ENCODE measurements at regions not wholly inside any gene's neighbourhood (a gene's known extent, or its start where the extent isn't known, plus 50 kb on each side); places are given as distances from the start of the nearest gene placed in this dataset.
"Not testable (repeated sequence)": the region's sequence is repeated elsewhere in the genome, so short reads cannot be mapped to it uniquely, and the experiment has no call there.

GRCh38 chr3:20716425-20716824, 530.4 kb upstream of the SGO1 start:
- H4K20me1 ChIP-seq (ENCODE audit: insufficient read depth); H2AFZ ChIP-seq (ENCODE audit: low read depth, low read length, poor library complexity, severe bottlenecking); H3K36me3 ChIP-seq (ENCODE audit: control insufficient read depth in 1 of 2, insufficient read depth in 2 of 2, low read length in 2 of 2); H3K79me2 ChIP-seq (ENCODE audit: insufficient read depth, low read length); H3K9ac ChIP-seq (ENCODE audit: low read length); DNase-seq (ENCODE audit: low read depth, low spot score); RAD21 ChIA-PET (ENCODE audit: low non-redundant PET in 1 of 2, low total read pairs in 2 of 2, uncharacterized antibody in 2 of 2, unreplicated experiment in 2 of 2); H3K4me3 ChIP-seq (replicated peaks in 1 of 2; ENCODE audit: low read depth in 1 of 2, low read length in 2 of 2); H3K27ac ChIP-seq (ENCODE audit: low read depth, low read length); H3K4me2 ChIP-seq (ENCODE audit: low read length); H3K9me2 ChIP-seq (ENCODE audit: insufficient read depth); H3K27me3 ChIP-seq (ENCODE audit: insufficient read depth, low read length); POLR2A ChIA-PET; ATAC-seq; H3K4me1 ChIP-seq (ENCODE audit: control insufficient read depth in 1 of 2, insufficient read depth in 2 of 2, low read length in 2 of 2); intact Hi-C loops (cut with micrococcal nuclease); CTCF ChIA-PET; BruUV-seq (replicated peaks): not testable (repeated sequence)
- H3K9me3 ChIP-seq (ENCODE audit: control insufficient read depth in 1 of 2, insufficient read depth in 1 of 2, low read depth in 1 of 2, low read length in 2 of 2), result peaks cover 0 to 14% of the 10 kb centered on the region in 2 experiments; a peak in 2 of 4 replicates

- no TSS peak for BruUV-seq (replicated peaks)
- intact Hi-C loops (cut with micrococcal nuclease), result no loop called here
- Histone ChIP-seq H2AFZ (ENCODE audit: low read depth, low read length, poor library complexity, severe bottlenecking) (no peak overlapping the region), H4K20me1 (ENCODE audit: insufficient read depth) (no peaks in the 10 kb centered on the region), H3K4me1 (ENCODE audit: control insufficient read depth in 1 of 2, insufficient read depth in 2 of 2, low read length in 2 of 2) (no peaks in the 10 kb centered on the region), H3K9ac (ENCODE audit: low read length) (no peak overlapping the region), H3K27ac (ENCODE audit: low read depth, low read length) (no peak overlapping the region), H3K79me2 (ENCODE audit: insufficient read depth, low read length) (no peaks in the 10 kb centered on the region), H3K27me3 (ENCODE audit: insufficient read depth, low read length) (no peaks in the 10 kb centered on the region), H3K36me3 (ENCODE audit: control insufficient read depth in 1 of 2, insufficient read depth in 2 of 2, low read length in 2 of 2) (no peaks in the 10 kb centered on the region), H3K9me3 (ENCODE audit: control insufficient read depth in 1 of 2, insufficient read depth in 1 of 2, low read depth in 1 of 2, low read length in 2 of 2) (peaks cover 6 to 8% of the 10 kb centered on the region in 2 experiments; a peak in 2 of 4 replicates), H3K9me2 (ENCODE audit: insufficient read depth) (no peaks in the 10 kb centered on the region), H3K4me3 (replicated peaks in 1 of 2; ENCODE audit: low read depth in 1 of 2, low read length in 2 of 2) (no peak overlapping the region), H3K4me2 (ENCODE audit: low read length) (no peak overlapping the region)
- TF ChIP-seq FOSL1 (IDR thresholded peaks at IDR 0.05; ENCODE audit: low read depth), result no peak
- no peak for TF ChIP-seq EZH2phosphoT487 (IDR thresholded peaks at IDR 0.05; ENCODE audit: borderline replicate concordance)
- ChIA-PET RAD21 (ENCODE audit: low non-redundant PET in 1 of 2, low total read pairs in 2 of 2, uncharacterized antibody in 2 of 2, unreplicated experiment in 2 of 2) (no interaction called here), POLR2A (no interaction called here), CTCF (no interaction called here)
- ATAC-seq (no peak), DNase-seq (ENCODE audit: low read depth, low spot score) (no peak)
These were observed 515.6 kb upstream of the SGO1 start for GRCh38 chr3:20701641-20702040.

DNA sequence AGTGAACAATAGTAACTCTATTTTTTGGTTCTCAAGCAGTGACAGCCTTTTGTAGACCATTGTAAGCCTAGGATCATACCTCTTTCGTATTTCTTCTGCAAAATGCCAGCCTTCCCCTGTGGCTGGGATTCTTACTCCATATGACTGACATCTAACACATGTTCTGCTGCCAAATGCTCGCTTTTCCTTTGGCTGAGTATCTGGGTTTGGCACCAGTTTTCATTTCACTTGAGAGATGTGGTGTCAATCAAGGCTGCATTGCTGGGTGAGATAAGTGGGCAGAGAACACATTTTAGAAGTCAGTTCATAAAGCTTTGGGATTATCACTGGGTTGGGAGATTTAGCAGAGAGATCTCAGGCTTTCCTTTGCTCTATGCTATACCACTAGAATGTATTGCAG, 514.7 kb upstream of the SGO1 start:
- CTCF ChIA-PET, result no interaction called here
- DNase-seq (ENCODE audit: low read depth, low spot score), result no peak

More for the DNA sequence above, 514.7 kb upstream of the SGO1 start:
- Histone ChIP-seq H3K4me3 (replicated peaks in 1 of 2; ENCODE audit: low read depth in 1 of 2, low read length in 2 of 2) (no peak overlapping the region), H3K4me2 (ENCODE audit: low read length) (no peak overlapping the region), H2AFZ (ENCODE audit: low read depth, low read length, poor library complexity, severe bottlenecking) (no peak overlapping the region), H3K9ac (ENCODE audit: low read length) (no peak overlapping the region), H3K27ac (ENCODE audit: low read depth, low read length) (no peak overlapping the region), H3K79me2 (ENCODE audit: insufficient read depth, low read length) (no peaks in the 10 kb centered on the region), H3K9me3 (ENCODE audit: control insufficient read depth in 1 of 2, insufficient read depth in 1 of 2, low read depth in 1 of 2, low read length in 2 of 2) (peaks cover 7 to 10% of the 10 kb centered on the region in 2 experiments; a peak in 2 of 4 replicates), H4K20me1 (ENCODE audit: insufficient read depth) (no peaks in the 10 kb centered on the region), H3K27me3 (ENCODE audit: insufficient read depth, low read length) (no peaks in the 10 kb centered on the region), H3K36me3 (ENCODE audit: control insufficient read depth in 1 of 2, insufficient read depth in 2 of 2, low read length in 2 of 2) (no peaks in the 10 kb centered on the region), H3K4me1 (ENCODE audit: control insufficient read depth in 1 of 2, insufficient read depth in 2 of 2, low read length in 2 of 2) (no peaks in the 10 kb centered on the region), H3K9me2 (ENCODE audit: insufficient read depth) (no peaks in the 10 kb centered on the region)
- BruUV-seq (replicated peaks), result no TSS peak
- RAD21 ChIA-PET (ENCODE audit: low non-redundant PET in 1 of 2, low total read pairs in 2 of 2, uncharacterized antibody in 2 of 2, unreplicated experiment in 2 of 2), result no interaction called here
- intact Hi-C loops (cut with micrococcal nuclease), result no loop called here
- POLR2A ChIA-PET, result no interaction called here
- TF ChIP-seq JUND (IDR thresholded peaks at IDR 0.05) (no peak), POLR2AphosphoS5 (IDR thresholded peaks at IDR 0.05; ENCODE audit: low read depth, low read length) (no peak)
- TF ChIP-seq, protein P1, sequence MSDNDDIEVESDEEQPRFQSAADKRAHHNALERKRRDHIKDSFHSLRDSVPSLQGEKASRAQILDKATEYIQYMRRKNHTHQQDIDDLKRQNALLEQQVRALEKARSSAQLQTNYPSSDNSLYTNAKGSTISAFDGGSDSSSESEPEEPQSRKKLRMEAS (IDR thresholded peaks at IDR 0.05), result no peak
- ATAC-seq, result no peak

All from HCT116 (cell line).